CD14-positive monocyte (primary cell): ENCODE measurements at regions not wholly inside any gene's neighbourhood (a gene's known extent, or its start where the extent isn't known, plus 50 kb on each side); places are given as distances from the start of the nearest gene placed in this dataset.

Source experiments
- DNase-seq, 3 donors: peaks; one replicate each; pipeline ENCODE4 v3.0.0-alpha.2; 2011 to 2022
- H2AFZ ChIP-seq: 2 replicates; pipeline ENCODE4 v1.6.0; 2012; ENCODE audit warnings: mild to moderate bottlenecking, low read depth, low read length, inconsistent platforms; ENCODE audit not compliant: insufficient read depth, poor library complexity, severe bottlenecking
- H3K27ac ChIP-seq, 2 donors: 1 replicate in 1 of 2; 2 replicates in 1 of 2; pipeline ENCODE4 v1.5.1; 2012 to 2013; ENCODE audit warnings: low read length in 2 of 2, control low read depth in 1 of 2, inconsistent platforms in 1 of 2, low read depth in 1 of 2, mild to moderate bottlenecking in 1 of 2
- H3K27me3 ChIP-seq, 2 donors: one replicate each; pipeline versions ENCODE4 v1.6.0 to v1.6.1; 2011 to 2013; ENCODE audit warnings: low read length in 2 of 2; ENCODE audit not compliant: control insufficient read depth in 2 of 2, insufficient read depth in 2 of 2
- H3K36me3 ChIP-seq, 2 donors: replicated peaks in 1 of 2; 1 replicate in 1 of 2; 2 replicates in 1 of 2; pipeline versions ENCODE4 v1.5.1 to v1.6.1; 2012 to 2013; ENCODE audit warnings: low read length in 2 of 2, control low read depth in 1 of 2, inconsistent platforms in 1 of 2, mild to moderate bottlenecking in 1 of 2; ENCODE audit not compliant: insufficient read depth in 2 of 2, control insufficient read depth in 1 of 2
- H3K4me1 ChIP-seq, 2 donors: 1 replicate in 1 of 2; 2 replicates in 1 of 2; pipeline versions ENCODE4 v1.5.1 to v1.6.1; 2012 to 2013; ENCODE audit warnings: low read length in 2 of 2, control low read depth in 1 of 2, inconsistent platforms in 1 of 2, mild to moderate bottlenecking in 1 of 2, moderate library complexity in 1 of 2; ENCODE audit not compliant: insufficient read depth in 2 of 2, control insufficient read depth in 1 of 2
- H3K4me2 ChIP-seq: replicated peaks from 2 replicates; pipeline ENCODE3; 2012; ENCODE audit warnings: low read length, moderate library complexity, mild to moderate bottlenecking; ENCODE audit not compliant: poor library complexity, severe bottlenecking; ENCODE audit errors: extremely low read depth
- H3K4me3 ChIP-seq, 3 experiments: fragments of 200-600 bp in 1 of 3; sonication (generic) in 1 of 3; replicated peaks in 1 of 3; 1 replicate in 2 of 3; 2 replicates in 1 of 3; pipeline ENCODE4 v1.5.1; 2011 to 2013; ENCODE audit warnings: low read length in 3 of 3, mild to moderate bottlenecking in 3 of 3, control low read depth in 2 of 3, low read depth in 2 of 3, inconsistent platforms in 1 of 3, moderate library complexity in 1 of 3
- H3K79me2 ChIP-seq: 2 replicates; pipeline ENCODE4 v1.6.0; 2012; ENCODE audit warnings: mild to moderate bottlenecking, control low read depth, inconsistent platforms, low read length, moderate library complexity; ENCODE audit not compliant: insufficient read depth
- H3K9ac ChIP-seq: 2 replicates; pipeline ENCODE4 v1.6.0; 2017; ENCODE audit warnings: low read length, mild to moderate bottlenecking; ENCODE audit not compliant: insufficient read depth, poor library complexity, severe bottlenecking
- H3K9me3 ChIP-seq, 2 donors: replicated peaks in 1 of 2; 1 replicate in 1 of 2; 2 replicates in 1 of 2; pipeline versions ENCODE4 v1.5.1 to v1.6.1; 2012 to 2013; ENCODE audit warnings: low read length in 2 of 2, control low read depth in 1 of 2; ENCODE audit not compliant: control insufficient read depth in 1 of 2, insufficient read depth in 1 of 2
- H4K20me1 ChIP-seq: 2 replicates; pipeline ENCODE4 v1.6.0; 2012; ENCODE audit warnings: mild to moderate bottlenecking, low read length, control low read depth, moderate library complexity; ENCODE audit not compliant: insufficient read depth
- H3K27ac Mint-ChIP-seq, 7 donors: one replicate each; pipeline ENCODE4 v1.8.0; 2020; ENCODE audit warnings: mild to moderate bottlenecking in 7 of 7, mixed read lengths in 7 of 7, moderate library complexity in 6 of 7, inconsistent platforms in 2 of 7
- H3K27me3 Mint-ChIP-seq, 3 donors: one replicate each; pipeline ENCODE4 v1.8.0; 2021 to 2022; ENCODE audit warnings: low read depth in 3 of 3, mild to moderate bottlenecking in 3 of 3, mixed read lengths in 3 of 3, moderate library complexity in 3 of 3, inconsistent platforms in 1 of 3
- H3K36me3 Mint-ChIP-seq, 2 donors: one replicate each; pipeline ENCODE4 v1.8.0; 2020; ENCODE audit warnings: mixed read lengths in 2 of 2, inconsistent platforms in 1 of 2, mild to moderate bottlenecking in 1 of 2
- H3K4me1 Mint-ChIP-seq: one replicate; pipeline ENCODE4 v1.8.0; 2020; ENCODE audit warnings: mild to moderate bottlenecking, mixed read lengths
- H3K4me3 Mint-ChIP-seq, 2 donors: one replicate each; pipeline ENCODE4 v1.8.0; 2020; ENCODE audit warnings: mild to moderate bottlenecking in 2 of 2, mixed read lengths in 2 of 2, moderate library complexity in 1 of 2
- H3K9me3 Mint-ChIP-seq, 7 donors: one replicate each; pipeline ENCODE4 v1.8.0; 2020 to 2022; ENCODE audit warnings: mixed read lengths in 7 of 7, mild to moderate bottlenecking in 6 of 7, moderate library complexity in 6 of 7, inconsistent platforms in 2 of 7
- WGBS: methylation state at CpG from one replicate; pipeline ENCODE4 v1.1.5; 2013; ENCODE audit warnings: missing lambda C conversion rate; ENCODE audit not compliant: insufficient coverage; 5-methylcytosine and 5-hydroxymethylcytosine counted together
- intact Hi-C, 2 donors: fragments of 100-400 bp; cut with micrococcal nuclease; formaldehyde crosslinking; loops; one replicate each; pipeline versions ENCODE4 v1.15.0 to v1.15.1; 2023
- TF ChIP-seq, protein P1 (sequence below): fragments of 200-600 bp; IDR thresholded peaks from one replicate; pipeline ENCODE4 v1.8.0; 2022; ENCODE audit warnings: antibody characterized with exemption, mild to moderate bottlenecking

GRCh38 chr11:43581370-43582023, 99.0 kb upstream of the HSD17B12 start:
- Histone ChIP-seq H4K20me1 (no peaks in the 10 kb centered on the region), H3K9me3 (peaks cover 4 to 45% of the 10 kb centered on the region in 2 donors), H3K4me2 (peak overlapping the region; percentile 50), H3K27me3 (peaks cover 83 to 99% of the 10 kb centered on the region in 2 donors), H3K4me3 (peak overlapping the region in 1 of 3 experiments; percentile 49), H3K79me2 (no peaks in the 10 kb centered on the region), H3K27ac (no peak overlapping the region), H3K9ac (no peak overlapping the region), H3K4me1 (peaks cover 9 to 20% of the 10 kb centered on the region in 2 donors), H2AFZ (no peak overlapping the region), H3K36me3 (no peaks in the 10 kb centered on the region)
- H3K9me3 Mint-ChIP-seq: peaks cover 2 to 28% (median 17%) of the 10 kb centered on the region in 7 donors
- peaks cover 5 to 10% of the 10 kb centered on the region in 2 donors for H3K36me3 Mint-ChIP-seq
- intact Hi-C loops: no loop called here
- H3K4me1 Mint-ChIP-seq: peaks cover 32% of the 10 kb centered on the region
- H3K4me3 Mint-ChIP-seq: peak overlapping the region; percentile 37 to 86
- TF ChIP-seq, protein P1, sequence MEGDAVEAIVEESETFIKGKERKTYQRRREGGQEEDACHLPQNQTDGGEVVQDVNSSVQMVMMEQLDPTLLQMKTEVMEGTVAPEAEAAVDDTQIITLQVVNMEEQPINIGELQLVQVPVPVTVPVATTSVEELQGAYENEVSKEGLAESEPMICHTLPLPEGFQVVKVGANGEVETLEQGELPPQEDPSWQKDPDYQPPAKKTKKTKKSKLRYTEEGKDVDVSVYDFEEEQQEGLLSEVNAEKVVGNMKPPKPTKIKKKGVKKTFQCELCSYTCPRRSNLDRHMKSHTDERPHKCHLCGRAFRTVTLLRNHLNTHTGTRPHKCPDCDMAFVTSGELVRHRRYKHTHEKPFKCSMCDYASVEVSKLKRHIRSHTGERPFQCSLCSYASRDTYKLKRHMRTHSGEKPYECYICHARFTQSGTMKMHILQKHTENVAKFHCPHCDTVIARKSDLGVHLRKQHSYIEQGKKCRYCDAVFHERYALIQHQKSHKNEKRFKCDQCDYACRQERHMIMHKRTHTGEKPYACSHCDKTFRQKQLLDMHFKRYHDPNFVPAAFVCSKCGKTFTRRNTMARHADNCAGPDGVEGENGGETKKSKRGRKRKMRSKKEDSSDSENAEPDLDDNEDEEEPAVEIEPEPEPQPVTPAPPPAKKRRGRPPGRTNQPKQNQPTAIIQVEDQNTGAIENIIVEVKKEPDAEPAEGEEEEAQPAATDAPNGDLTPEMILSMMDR: no peak
- no peak overlapping the region for H3K27ac Mint-ChIP-seq
- H3K27me3 Mint-ChIP-seq: peaks cover 83 to 92% (median 85%) of the 10 kb centered on the region in 3 donors
- no peak for DNase-seq
- under 1% methylated on average over 24 of the region's 39 CpGs for WGBS

DNA sequence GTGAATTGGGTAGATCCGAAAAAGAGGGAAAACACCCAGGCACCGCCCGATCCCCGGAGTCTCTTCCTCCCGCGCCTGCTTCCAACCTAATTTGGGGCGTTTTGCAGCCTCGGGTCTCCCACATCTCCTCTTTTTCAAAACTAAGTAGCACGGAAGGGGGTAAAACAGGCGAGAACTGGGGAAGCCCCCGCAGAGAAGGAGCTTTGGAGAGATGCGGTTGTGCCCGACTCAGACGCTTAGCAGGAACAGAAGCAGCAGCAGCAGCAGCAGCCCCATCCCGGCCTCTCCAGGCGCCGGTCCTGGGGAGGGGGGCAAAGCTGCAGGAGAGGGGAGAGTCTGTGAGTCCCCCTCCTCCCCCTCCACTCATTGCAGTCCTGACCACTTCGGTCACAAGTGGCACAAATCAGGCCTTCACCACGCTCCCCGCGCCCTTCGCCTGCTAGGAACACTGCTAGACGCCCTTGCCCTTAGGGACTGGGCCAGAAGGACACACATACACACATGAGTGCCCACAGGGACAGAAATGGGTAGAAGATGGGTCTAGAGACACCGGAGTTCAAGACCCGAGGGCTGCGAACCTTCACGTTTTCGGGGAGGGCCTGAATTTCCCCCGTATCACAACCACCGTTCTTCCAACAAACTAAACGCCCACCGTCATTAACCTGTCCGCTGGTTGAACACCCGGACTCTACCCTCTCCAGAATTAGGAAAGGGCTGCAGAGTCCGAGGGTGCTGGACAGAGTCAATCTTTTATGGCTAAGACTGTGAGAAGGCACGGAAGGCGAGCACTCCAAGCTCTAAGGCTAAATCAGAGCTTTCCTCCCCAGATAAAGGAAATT, 98.3 kb upstream of the HSD17B12 start:
- DNase-seq: no peak
- Histone ChIP-seq H3K36me3 (no peaks in the 10 kb centered on the region), H3K27ac (no peak overlapping the region), H3K4me1 (peaks cover 9 to 20% of the 10 kb centered on the region in 2 donors), H3K4me3 (no peak overlapping the region), H3K9me3 (peaks cover under 1 to 38% of the 10 kb centered on the region in 2 donors), H3K79me2 (no peaks in the 10 kb centered on the region), H3K4me2 (no peak overlapping the region), H4K20me1 (no peaks in the 10 kb centered on the region), H2AFZ (no peak overlapping the region), H3K27me3 (peaks cover 76 to 98% of the 10 kb centered on the region in 2 donors), H3K9ac (no peak overlapping the region)
- Mint-ChIP-seq H3K36me3 (peaks cover 5 to 7% of the 10 kb centered on the region in 2 donors), H3K27me3 (peaks cover 78 to 84% (median 81%) of the 10 kb centered on the region in 3 donors), H3K4me3 (peak overlapping the region in 1 of 2 donors; percentile 86), H3K9me3 (peaks cover 0 to 22% (median 13%) of the 10 kb centered on the region in 7 donors), H3K4me1 (peaks cover 26% of the 10 kb centered on the region), H3K27ac (no peak overlapping the region)
- TF ChIP-seq, protein P1: no peak
- 3% methylated on average over 7 of the region's 37 CpGs for WGBS
- intact Hi-C loops: no loop called here
